Epidermal melanocyte (primary cell): ENCODE measurements at regions not wholly inside any gene's neighbourhood (a gene's known extent, or its start where the extent isn't known, plus 50 kb on each side); places are given as distances from the start of the nearest gene placed in this dataset.
"Not testable (repeated sequence)": the region's sequence is repeated elsewhere in the genome, so short reads cannot be mapped to it uniquely, and the experiment has no call there.

ENCODE experiments used
- DNase-seq: peaks from one replicate; pipeline ENCODE4 v3.0.0; 2011; ENCODE audit warnings: low spot score; ENCODE audit not compliant: insufficient read length

- DNase-seq = no peak
Observed at GRCh38 chr5:135279328-135279727, 119.7 kb downstream of the MACROH2A1 start.

DNA sequence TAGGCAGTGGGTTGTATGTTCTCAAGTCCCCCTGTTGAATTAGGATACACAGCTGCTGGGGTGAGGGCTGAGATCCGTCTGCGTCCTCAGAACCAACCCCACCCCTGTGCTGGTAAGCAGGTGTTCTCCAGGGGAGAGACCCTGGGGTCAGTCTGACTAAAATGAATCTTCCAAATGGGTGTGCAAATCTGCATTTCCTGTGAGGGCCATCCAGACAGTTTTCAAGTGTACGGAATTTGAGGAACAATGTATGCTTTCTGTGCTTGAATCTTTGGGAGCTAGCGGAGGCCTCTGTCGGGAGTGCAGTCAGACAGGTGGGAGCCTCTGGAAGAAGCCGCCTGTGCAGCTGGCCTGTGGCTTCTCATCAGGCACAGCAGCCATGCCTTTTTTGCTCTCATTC is 122.9 kb downstream of the MACROH2A1 start:
- DNase-seq = no peak

DNA sequence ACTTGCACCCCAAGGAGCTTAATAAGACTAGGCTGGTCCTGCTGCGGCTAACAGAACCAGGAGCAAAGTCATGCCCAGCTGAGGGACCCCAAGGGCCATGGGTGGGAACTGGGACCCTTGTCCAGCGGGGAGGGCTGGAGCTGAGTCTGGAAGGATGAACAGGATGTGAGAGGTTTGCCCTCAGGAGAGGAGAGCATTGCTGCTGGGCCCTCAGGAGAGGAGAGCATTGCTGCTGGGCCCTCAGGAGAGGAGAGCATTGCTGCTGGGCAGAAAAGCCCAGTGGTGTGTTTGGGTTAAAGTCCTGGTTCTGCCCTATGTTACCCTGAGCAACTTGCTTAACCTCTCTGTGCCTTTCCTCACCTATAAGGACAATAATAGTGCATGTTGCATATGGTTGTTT is 125.8 kb downstream of the MACROH2A1 start:
- no peak for DNase-seq

- no peak for DNase-seq
Observed at GRCh38 chr5:135272311-135272805, 126.7 kb downstream of the MACROH2A1 start.

GRCh38 chr5:135271533-135272310 is 127.3 kb downstream of the MACROH2A1 start:
- DNase-seq = no peak

DNA sequence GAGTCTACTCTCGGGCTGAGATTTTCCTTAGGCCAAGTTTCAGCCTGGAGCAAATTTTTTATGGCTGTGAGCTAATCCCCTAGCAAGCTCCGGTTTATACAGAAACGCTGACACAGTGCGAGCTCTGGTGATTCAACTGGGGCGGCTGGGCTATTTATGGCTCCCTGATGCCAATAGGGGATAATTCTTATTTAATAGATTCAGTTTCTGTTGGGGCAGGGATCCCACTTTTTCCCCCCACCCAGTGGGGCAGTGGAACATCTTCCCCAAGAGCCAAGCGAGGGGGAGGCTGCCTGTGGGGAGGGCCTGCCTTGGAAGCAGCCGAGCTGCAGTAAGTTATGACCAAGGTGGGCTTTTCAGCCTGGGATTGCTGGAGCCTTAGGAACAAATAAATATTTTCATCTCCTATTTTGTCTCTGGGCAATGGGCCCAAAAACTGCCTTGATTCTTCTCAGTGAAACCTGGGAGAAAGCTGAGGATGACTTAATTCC is 129.1 kb downstream of the MACROH2A1 start:
- DNase-seq = no peak

DNA sequence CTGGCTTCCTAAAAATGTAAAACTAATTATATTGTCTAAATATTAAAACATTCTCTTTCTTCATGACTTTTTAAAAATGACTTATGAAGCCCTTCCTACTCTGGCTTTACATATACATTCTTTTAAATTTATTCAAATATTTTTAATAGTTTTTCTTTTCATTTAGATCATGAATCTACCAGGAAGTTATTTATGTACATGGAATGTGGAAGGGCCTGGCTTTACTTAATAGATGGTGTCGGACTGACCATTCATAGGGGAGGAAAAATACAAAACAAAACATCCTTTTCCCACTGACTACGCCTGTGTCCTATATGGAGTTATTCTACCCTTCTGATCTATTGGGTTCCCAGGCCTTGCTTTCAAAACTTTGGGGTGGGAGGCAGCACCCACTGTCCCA is 129.8 kb downstream of the MACROH2A1 start:
- no peak for DNase-seq

DNA sequence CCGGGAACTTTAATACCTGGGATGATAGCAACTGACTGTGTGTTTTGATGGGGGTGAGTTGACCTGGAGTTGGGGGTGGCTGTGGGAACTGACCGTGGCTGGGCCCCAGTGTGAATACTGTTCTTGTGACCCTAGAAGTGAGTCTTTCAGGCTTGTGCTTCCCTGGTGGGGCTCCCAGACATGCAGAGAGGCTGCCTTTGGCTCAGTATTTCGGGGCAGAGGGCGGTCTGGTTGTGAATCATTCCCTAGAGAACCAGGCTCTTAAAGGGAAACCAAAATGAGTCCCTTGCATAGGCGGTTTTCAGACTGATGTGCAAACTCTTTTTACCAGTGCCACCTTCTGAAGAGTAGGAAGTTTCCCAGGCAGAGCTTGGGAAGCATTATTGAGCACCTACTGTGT is 132.1 kb downstream of the MACROH2A1 start:
- no peak for DNase-seq

DNA sequence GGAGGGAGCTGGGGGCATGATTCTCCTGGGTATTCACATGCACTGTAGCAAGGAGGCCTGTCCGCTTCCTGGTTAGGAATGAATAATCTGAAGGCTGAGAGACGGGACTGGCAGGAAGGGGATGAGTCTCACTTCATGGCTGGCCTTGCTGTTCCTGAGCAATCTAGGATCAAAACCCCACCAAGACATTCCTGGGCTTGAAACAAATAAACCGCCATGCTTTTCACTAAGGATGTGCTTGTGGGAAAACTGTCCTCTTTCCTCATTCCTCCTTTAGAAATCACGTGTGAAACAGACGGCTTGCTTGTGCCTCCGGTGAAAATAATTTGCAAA is 132.8 kb downstream of the MACROH2A1 start:
- no peak for DNase-seq

- no peak for DNase-seq
Observed at GRCh38 chr5:135265497-135266302, 133.3 kb downstream of the MACROH2A1 start.

DNA sequence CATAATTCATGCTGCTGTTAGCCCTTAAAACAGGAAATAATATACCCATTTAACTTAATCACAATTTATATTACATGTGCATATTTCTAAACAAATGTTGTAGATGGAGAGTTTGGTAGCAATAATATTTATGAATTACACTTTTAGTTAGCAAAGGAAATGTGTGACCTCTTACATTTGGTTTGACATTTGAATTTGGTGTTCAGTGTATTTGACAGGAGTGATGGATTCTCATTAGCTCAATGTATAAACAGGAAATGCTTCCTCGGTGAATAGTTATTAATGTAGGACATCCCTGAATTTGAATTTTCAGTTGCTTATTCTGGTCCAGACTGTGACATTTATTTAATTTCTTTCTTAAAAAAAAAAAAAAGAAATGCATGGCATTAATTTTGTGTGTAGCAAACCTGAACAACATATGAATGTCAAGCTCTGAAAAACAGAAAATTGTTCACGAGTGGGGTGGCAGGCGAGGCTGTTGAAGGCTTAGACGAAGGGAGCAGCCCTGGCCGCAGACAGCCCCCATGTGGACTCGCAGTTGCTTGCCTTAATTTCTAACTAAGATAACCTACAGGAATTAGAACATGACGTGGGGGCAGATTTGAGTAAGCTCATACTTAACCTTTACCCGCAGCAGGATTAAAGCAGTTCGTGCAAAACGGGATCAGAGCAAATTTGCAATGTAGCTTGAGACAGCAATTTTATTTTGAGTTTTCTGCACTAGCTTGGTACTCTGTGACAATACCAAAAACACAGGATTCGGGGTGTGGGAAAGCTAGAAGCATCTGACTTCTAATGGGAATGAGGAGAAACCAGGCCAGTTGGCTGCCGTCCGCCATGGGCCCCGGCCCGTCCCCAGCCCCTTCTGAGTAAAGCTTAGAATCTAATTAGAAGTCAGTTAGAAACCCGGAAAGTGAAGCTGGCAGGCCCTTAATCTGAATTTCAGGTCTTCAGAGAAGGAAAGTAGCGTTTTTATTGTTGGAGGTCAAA is 134.3 kb downstream of the MACROH2A1 start:
- no peak for DNase-seq

- DNase-seq = no peak
Observed at GRCh38 chr5:135263022-135263668, 135.9 kb downstream of the MACROH2A1 start.

DNA sequence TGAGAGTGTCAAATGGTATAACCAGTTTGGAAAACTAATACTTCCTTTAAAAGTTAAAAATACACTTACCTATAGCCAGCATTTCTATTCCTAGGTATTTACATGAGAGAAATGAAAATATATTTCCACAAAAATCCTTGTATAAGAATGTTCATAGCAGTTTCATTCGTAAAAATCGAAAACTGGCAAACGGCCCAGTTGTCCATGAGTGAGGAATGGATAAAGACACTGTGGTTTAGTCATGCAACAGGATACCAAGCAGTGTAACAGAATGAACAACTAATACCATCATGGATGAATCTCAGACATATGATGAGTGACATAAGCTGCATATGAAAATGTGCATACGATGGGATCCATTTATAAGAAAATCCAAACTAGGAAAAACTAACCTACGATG is 136.7 kb downstream of the MACROH2A1 start:
- no peak for DNase-seq

- DNase-seq = not testable (repeated sequence)
Observed at GRCh38 chr5:135260108-135260507, 138.9 kb downstream of the MACROH2A1 start.

- no peak for DNase-seq
Observed at GRCh38 chr5:135255461-135256178, 143.4 kb downstream of the MACROH2A1 start.

GRCh38 chr5:135254183-135254582 is 144.8 kb downstream of the MACROH2A1 start:
- no peak for DNase-seq

DNA sequence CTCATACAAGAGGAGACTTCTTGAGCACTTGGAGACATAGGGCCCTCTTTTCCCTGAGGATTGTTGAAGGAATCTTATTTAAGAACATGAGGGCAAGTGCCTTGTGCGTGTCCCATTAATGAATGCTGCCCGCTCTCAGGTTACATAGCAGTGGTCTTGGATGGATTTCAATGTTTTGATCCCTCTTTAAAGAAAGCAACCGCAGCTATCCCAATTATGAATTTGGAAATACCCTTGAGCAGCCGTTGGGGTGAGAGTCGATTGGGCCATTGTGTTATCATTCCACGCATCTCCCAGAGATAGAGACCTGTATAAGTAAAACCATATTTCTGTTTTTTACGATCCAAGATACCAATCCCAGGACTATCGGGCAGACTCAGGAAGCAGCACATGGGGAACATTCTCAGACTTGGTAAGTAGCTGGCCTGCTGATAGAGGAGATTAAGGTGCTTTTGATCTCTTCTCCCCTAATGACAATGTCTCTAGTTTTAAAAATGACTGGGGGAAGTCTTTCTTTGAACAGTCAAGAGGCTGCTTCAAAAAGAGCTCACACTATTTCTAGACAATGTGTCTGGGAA is 145.3 kb downstream of the MACROH2A1 start:
- DNase-seq = no peak

- no peak for DNase-seq
Observed at GRCh38 chr5:135251093-135251492, 147.9 kb downstream of the MACROH2A1 start.

DNA sequence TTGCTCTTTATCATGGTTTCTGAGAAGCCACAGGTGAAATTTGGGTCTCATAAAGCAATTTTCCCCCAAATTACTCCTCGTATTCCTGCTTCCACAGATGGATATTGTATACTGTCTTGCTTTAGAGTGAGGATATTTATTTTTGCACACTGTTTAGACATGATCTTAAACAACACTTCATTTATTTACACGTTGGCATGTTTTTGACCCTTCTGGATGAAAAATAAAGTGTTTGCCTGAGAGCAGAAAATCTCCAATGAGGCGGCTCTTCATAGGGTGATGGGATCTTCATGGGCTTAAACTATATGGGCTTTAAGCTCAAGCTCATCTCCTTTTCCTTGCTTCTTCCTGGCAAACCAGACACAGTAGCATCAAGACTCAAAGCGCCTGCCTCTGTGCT is 148.4 kb downstream of the MACROH2A1 start:
- no peak for DNase-seq

GRCh38 chr5:135249658-135250057 is 149.4 kb downstream of the MACROH2A1 start:
- DNase-seq = no peak
